ENCODE measurements at regions not wholly inside any gene's neighbourhood (a gene's known extent, or its start where the extent isn't known, plus 50 kb on each side); places are given as distances from the start of the nearest gene placed in this dataset.

GRCh38 chr22:19637408-19638281, 76.7 kb upstream of the SEPTIN5 start:
- H3K79me2 ChIP-seq (ENCODE audit: low read length) = no peaks in the 10 kb centered on the region
- H3K4me3 ChIP-seq (ENCODE audit: low read length) = no peak overlapping the region
- H3K4me2 ChIP-seq (ENCODE audit: low read length) = no peak overlapping the region
- H3K27ac ChIP-seq (ENCODE audit: low read length) = no peak overlapping the region
- H3K9me2 ChIP-seq (replicated peaks; ENCODE audit: low read length) = no peaks in the 10 kb centered on the region
- DNase-seq (no peak), ATAC-seq (no peak)
- POLR2A ChIA-PET (ENCODE audit: unreplicated experiment) = no interaction called here
- no peaks in the 10 kb centered on the region for H4K20me1 ChIP-seq (ENCODE audit: low read length)
- H3K27me3 ChIP-seq (ENCODE audit: low read length) = no peaks in the 10 kb centered on the region
- H3K9ac ChIP-seq (ENCODE audit: low read length) = no peak overlapping the region
- no peaks in the 10 kb centered on the region for H3K4me1 ChIP-seq (ENCODE audit: insufficient read depth, low read length)
- no peaks in the 10 kb centered on the region for H3K9me3 ChIP-seq (ENCODE audit: low read length)
- no peak overlapping the region for H2AFZ ChIP-seq (ENCODE audit: low read length)
- TF ChIP-seq, protein P1, sequence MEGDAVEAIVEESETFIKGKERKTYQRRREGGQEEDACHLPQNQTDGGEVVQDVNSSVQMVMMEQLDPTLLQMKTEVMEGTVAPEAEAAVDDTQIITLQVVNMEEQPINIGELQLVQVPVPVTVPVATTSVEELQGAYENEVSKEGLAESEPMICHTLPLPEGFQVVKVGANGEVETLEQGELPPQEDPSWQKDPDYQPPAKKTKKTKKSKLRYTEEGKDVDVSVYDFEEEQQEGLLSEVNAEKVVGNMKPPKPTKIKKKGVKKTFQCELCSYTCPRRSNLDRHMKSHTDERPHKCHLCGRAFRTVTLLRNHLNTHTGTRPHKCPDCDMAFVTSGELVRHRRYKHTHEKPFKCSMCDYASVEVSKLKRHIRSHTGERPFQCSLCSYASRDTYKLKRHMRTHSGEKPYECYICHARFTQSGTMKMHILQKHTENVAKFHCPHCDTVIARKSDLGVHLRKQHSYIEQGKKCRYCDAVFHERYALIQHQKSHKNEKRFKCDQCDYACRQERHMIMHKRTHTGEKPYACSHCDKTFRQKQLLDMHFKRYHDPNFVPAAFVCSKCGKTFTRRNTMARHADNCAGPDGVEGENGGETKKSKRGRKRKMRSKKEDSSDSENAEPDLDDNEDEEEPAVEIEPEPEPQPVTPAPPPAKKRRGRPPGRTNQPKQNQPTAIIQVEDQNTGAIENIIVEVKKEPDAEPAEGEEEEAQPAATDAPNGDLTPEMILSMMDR (conservative IDR thresholded peaks at IDR 0.05; ENCODE audit: low read depth, low read length) = no peak
- TF ChIP-seq EZH2 (IDR thresholded peaks at IDR 0.05; ENCODE audit: low read length, unreplicated experiment) (no peak), EZH2phosphoT487 (IDR thresholded peaks at IDR 0.05; ENCODE audit: borderline replicate concordance, low read length) (no peak)
- no peaks in the 10 kb centered on the region for H3F3A ChIP-seq (ENCODE audit: low read length, unreplicated experiment)
- CTCF ChIA-PET = no interaction called here
- no TSS peak for BruUV-seq (replicated peaks)
- H3K36me3 ChIP-seq (ENCODE audit: low read depth, low read length) = no peaks in the 10 kb centered on the region
- intact Hi-C loops (cut with micrococcal nuclease) = no loop called here

GRCh38 chr22:19638282-19639015, 75.9 kb upstream of the SEPTIN5 start:
- POLR2A ChIA-PET (ENCODE audit: unreplicated experiment) = no interaction called here

More at GRCh38 chr22:19638282-19639015, 75.9 kb upstream of the SEPTIN5 start:
- H3K27me3 ChIP-seq (ENCODE audit: low read length) = no peaks in the 10 kb centered on the region
- ATAC-seq (no peak), DNase-seq (no peak)
- no peak overlapping the region for H3K27ac ChIP-seq (ENCODE audit: low read length)
- H2AFZ ChIP-seq (ENCODE audit: low read length) = no peak overlapping the region
- TF ChIP-seq, protein P1 (conservative IDR thresholded peaks at IDR 0.05; ENCODE audit: low read depth, low read length) = no peak
- TF ChIP-seq EZH2 (IDR thresholded peaks at IDR 0.05; ENCODE audit: low read length, unreplicated experiment) = no peak
- CTCF ChIA-PET = interaction anchor here (0.5 kb wide), 1 partner anchor 149 kb away, joined by 4 read pairs; no protein-coding TSS in a partner anchor
- no peak overlapping the region for H3K9ac ChIP-seq (ENCODE audit: low read length)
- H3K4me2 ChIP-seq (ENCODE audit: low read length) = no peak overlapping the region
- no peaks in the 10 kb centered on the region for H3K36me3 ChIP-seq (ENCODE audit: low read depth, low read length)
- no peaks in the 10 kb centered on the region for H3F3A ChIP-seq (ENCODE audit: low read length, unreplicated experiment)
- H3K4me1 ChIP-seq (ENCODE audit: insufficient read depth, low read length) = no peaks in the 10 kb centered on the region
- no peak overlapping the region for H3K4me3 ChIP-seq (ENCODE audit: low read length)
- no TSS peak for BruUV-seq (replicated peaks)
- H3K79me2 ChIP-seq (ENCODE audit: low read length) = no peaks in the 10 kb centered on the region
- intact Hi-C loops (cut with micrococcal nuclease) = no loop called here
- H3K9me2 ChIP-seq (replicated peaks; ENCODE audit: low read length) = no peaks in the 10 kb centered on the region
- no peaks in the 10 kb centered on the region for H3K9me3 ChIP-seq (ENCODE audit: low read length)
- H4K20me1 ChIP-seq (ENCODE audit: low read length) = no peaks in the 10 kb centered on the region
